ENCODE measurements at regions not wholly inside any gene's neighbourhood (a gene's known extent, or its start where the extent isn't known, plus 50 kb on each side); places are given as distances from the start of the nearest gene placed in this dataset.

DNA sequence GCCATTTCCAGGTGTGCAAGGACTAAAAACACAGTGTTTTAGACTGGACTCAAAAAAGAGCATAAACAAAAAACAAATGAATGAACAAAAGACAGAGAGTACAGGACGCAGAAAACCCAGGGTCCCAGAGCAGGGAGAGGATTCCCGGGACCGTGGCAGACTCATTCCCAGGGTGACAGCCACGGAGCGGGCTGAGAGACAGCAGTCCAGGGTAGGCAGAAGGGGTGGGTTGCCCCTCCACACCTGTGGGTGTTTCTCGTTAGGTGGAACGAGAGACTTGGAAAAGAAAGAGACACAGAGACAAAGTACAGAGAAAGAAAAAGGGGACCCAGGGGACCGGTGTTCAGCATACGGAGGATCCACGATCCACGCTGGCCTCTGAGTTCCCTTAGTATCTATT, 273.4 kb downstream of the EIPR1 start:
- H3K4me1 Mint-ChIP-seq: peaks cover 7% of the 10 kb centered on the region
- Histone ChIP-seq H3K9ac (ENCODE audit: low read length) (no peak overlapping the region), H3K4me1 (ENCODE audit: control insufficient read depth in 2 of 2, insufficient read depth in 2 of 2, low read length in 2 of 2) (peaks cover 5 to 20% of the 10 kb centered on the region in 2 donors), H4K20me1 (ENCODE audit: control insufficient read depth, insufficient read depth, low read length, poor library complexity, severe bottlenecking) (no peaks in the 10 kb centered on the region), H3K4me3 (ENCODE audit: control extremely low read depth in 1 of 5, extremely low read depth in 1 of 5, insufficient read depth in 1 of 5, low read depth in 2 of 5, low read length in 4 of 5) (no peak overlapping the region), H3K79me2 (ENCODE audit: control insufficient read depth, insufficient read depth, low read length) (no peaks in the 10 kb centered on the region), H3K9me3 (ENCODE audit: control extremely low read depth in 1 of 3, control insufficient read depth in 2 of 3, insufficient read depth in 1 of 3, low read length in 2 of 3) (no peaks in the 10 kb centered on the region), H3K36me3 (replicated peaks in 1 of 2; ENCODE audit: control extremely low read depth in 1 of 2, control insufficient read depth in 1 of 2, extremely low read depth in 1 of 2, insufficient read depth in 2 of 2, low read length in 1 of 2) (no peaks in the 10 kb centered on the region), H2AFZ (ENCODE audit: insufficient read depth, low read depth, low read length, poor library complexity, severe bottlenecking) (no peak overlapping the region), H3K4me2 (replicated peaks; ENCODE audit: low read depth, low read length, poor library complexity, severe bottlenecking) (no peak overlapping the region), H3K27ac (ENCODE audit: low read length in 2 of 2) (no peak overlapping the region), H3K27me3 (replicated peaks in 1 of 4; ENCODE audit: control extremely low read depth in 1 of 4, control insufficient read depth in 3 of 4, insufficient read depth in 4 of 4, low read length in 3 of 4) (peaks cover 0 to 5% (median 0%) of the 10 kb centered on the region in 4 experiments)
- intact Hi-C loops (cut with micrococcal nuclease): no loop called here
- DNase-seq (no peak), ATAC-seq (ENCODE audit: low read depth) (no peak)
- no peak overlapping the region for H3K27ac Mint-ChIP-seq
- 99% methylated on average over 9 of the region's 11 CpGs for WGBS (ENCODE audit: insufficient coverage)
- TF ChIP-seq, protein P1, sequence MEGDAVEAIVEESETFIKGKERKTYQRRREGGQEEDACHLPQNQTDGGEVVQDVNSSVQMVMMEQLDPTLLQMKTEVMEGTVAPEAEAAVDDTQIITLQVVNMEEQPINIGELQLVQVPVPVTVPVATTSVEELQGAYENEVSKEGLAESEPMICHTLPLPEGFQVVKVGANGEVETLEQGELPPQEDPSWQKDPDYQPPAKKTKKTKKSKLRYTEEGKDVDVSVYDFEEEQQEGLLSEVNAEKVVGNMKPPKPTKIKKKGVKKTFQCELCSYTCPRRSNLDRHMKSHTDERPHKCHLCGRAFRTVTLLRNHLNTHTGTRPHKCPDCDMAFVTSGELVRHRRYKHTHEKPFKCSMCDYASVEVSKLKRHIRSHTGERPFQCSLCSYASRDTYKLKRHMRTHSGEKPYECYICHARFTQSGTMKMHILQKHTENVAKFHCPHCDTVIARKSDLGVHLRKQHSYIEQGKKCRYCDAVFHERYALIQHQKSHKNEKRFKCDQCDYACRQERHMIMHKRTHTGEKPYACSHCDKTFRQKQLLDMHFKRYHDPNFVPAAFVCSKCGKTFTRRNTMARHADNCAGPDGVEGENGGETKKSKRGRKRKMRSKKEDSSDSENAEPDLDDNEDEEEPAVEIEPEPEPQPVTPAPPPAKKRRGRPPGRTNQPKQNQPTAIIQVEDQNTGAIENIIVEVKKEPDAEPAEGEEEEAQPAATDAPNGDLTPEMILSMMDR (IDR thresholded peaks at IDR 0.05): no peak
- no peak for TF ChIP-seq EZH2 (IDR thresholded peaks at IDR 0.05; ENCODE audit: borderline replicate concordance, insufficient read depth, low read depth, low read length, poor library complexity, severe bottlenecking)
- H3K9me3 Mint-ChIP-seq (ENCODE audit: insufficient read depth): no peaks in the 10 kb centered on the region
- ChIA-PET POLR2A (no interaction called here), CTCF (no interaction called here)
- peaks cover 8% of the 10 kb centered on the region for H3K27me3 Mint-ChIP-seq
- H3K4me3 Mint-ChIP-seq: no peak overlapping the region

DNA sequence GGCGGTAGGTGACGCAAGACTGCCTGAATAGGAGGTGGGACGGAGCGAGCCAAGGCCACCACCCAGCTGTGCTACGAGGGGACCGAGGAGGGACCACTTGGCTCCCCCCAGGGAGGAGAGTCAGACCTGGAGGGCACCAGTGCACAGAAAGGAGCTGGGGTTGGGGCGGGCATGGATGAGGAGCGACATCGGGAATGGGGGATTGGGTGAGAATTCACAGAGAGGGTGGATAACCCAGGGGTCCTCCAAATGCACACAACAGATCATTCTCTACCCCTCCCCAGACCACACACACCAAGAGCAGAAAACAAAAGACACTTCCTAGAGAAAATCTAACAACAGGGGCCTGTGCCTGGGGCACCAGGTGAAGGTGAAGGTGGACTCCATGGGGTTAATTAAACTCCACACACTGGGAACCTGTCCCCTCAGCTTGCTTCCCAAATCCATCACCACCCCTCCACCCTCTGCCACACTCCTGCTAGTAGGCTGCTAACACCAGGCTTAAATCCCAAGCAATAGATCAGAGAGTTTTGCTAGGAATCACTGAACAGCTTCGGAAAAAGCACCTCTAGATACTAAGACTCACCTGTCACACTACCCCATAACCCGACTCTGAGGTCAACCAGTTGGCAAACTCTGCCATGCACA, 274.6 kb downstream of the EIPR1 start:
- POLR2A ChIA-PET: no interaction called here
- Histone ChIP-seq H3K9me3 (ENCODE audit: control extremely low read depth in 1 of 3, control insufficient read depth in 2 of 3, insufficient read depth in 1 of 3, low read length in 2 of 3) (no peaks in the 10 kb centered on the region), H3K27ac (ENCODE audit: low read length in 2 of 2) (peak overlapping the region in 1 of 2 donors; percentile 65), H3K27me3 (replicated peaks in 1 of 4; ENCODE audit: control extremely low read depth in 1 of 4, control insufficient read depth in 3 of 4, insufficient read depth in 4 of 4, low read length in 3 of 4) (peaks cover 0 to 5% (median 0%) of the 10 kb centered on the region in 4 experiments), H3K4me1 (ENCODE audit: control insufficient read depth in 2 of 2, insufficient read depth in 2 of 2, low read length in 2 of 2) (peaks cover 5 to 24% of the 10 kb centered on the region in 2 donors), H3K36me3 (replicated peaks in 1 of 2; ENCODE audit: control extremely low read depth in 1 of 2, control insufficient read depth in 1 of 2, extremely low read depth in 1 of 2, insufficient read depth in 2 of 2, low read length in 1 of 2) (no peaks in the 10 kb centered on the region), H2AFZ (ENCODE audit: insufficient read depth, low read depth, low read length, poor library complexity, severe bottlenecking) (peak overlapping the region; percentile 38), H3K79me2 (ENCODE audit: control insufficient read depth, insufficient read depth, low read length) (peaks cover under 1% of the 10 kb centered on the region), H3K9ac (ENCODE audit: low read length) (no peak overlapping the region), H3K4me2 (replicated peaks; ENCODE audit: low read depth, low read length, poor library complexity, severe bottlenecking) (peak overlapping the region; percentile 56), H3K4me3 (ENCODE audit: control extremely low read depth in 1 of 5, extremely low read depth in 1 of 5, insufficient read depth in 1 of 5, low read depth in 2 of 5, low read length in 4 of 5) (peak overlapping the region in 1 of 5 experiments; percentile 38), H4K20me1 (ENCODE audit: control insufficient read depth, insufficient read depth, low read length, poor library complexity, severe bottlenecking) (no peaks in the 10 kb centered on the region)
- ATAC-seq (ENCODE audit: low read depth) (no peak), DNase-seq (no peak)
- peaks cover 7% of the 10 kb centered on the region for H3K4me1 Mint-ChIP-seq
- 52% methylated on average over 8 of the region's 11 CpGs for WGBS (ENCODE audit: insufficient coverage)
- no peak for TF ChIP-seq EZH2 (IDR thresholded peaks at IDR 0.05; ENCODE audit: borderline replicate concordance, insufficient read depth, low read depth, low read length, poor library complexity, severe bottlenecking)
- TF ChIP-seq, protein P1 (IDR thresholded peaks at IDR 0.05): no peak
- H3K27ac Mint-ChIP-seq: no peak overlapping the region
- intact Hi-C loops (cut with micrococcal nuclease): no loop called here
- H3K27me3 Mint-ChIP-seq: peaks cover 15% of the 10 kb centered on the region
- CTCF ChIA-PET: no interaction called here
- H3K4me3 Mint-ChIP-seq: no peak overlapping the region
- H3K9me3 Mint-ChIP-seq (ENCODE audit: insufficient read depth): no peaks in the 10 kb centered on the region
